Keratinocyte (primary cell): ENCODE measurements at regions not wholly inside any gene's neighbourhood (a gene's known extent, or its start where the extent isn't known, plus 50 kb on each side); places are given as distances from the start of the nearest gene placed in this dataset.

Source experiments
- DNase-seq: peaks from one replicate; pipeline ENCODE4 v3.0.0-alpha.2; 2011; ENCODE audit warnings: low read depth, missing footprints, low spot score
- FAIRE-seq: peaks from 2 replicates; lab custom pipeline; 2011; peaks lifted over from hg19 to GRCh38; lab: Jason Lieb, UNC
- H2AFZ ChIP-seq: 2 replicates; pipeline ENCODE4 v1.6.0; 2012; ENCODE audit warnings: low read length, control low read depth, inconsistent platforms; ENCODE audit not compliant: control insufficient read depth
- H3K27ac ChIP-seq: 2 replicates; pipeline ENCODE4 v1.5.1; 2011; ENCODE audit warnings: low read length; ENCODE audit not compliant: control insufficient read depth, insufficient read depth
- H3K27me3 ChIP-seq: 3 replicates; pipeline ENCODE4 v1.6.0; 2011; ENCODE audit warnings: low read length; ENCODE audit not compliant: control insufficient read depth, insufficient read depth; ENCODE audit errors: extremely low read depth
- H3K36me3 ChIP-seq, 2 experiments: 2 replicates in 1 of 2; 3 replicates in 1 of 2; pipeline ENCODE4 v1.5.1; 2011; ENCODE audit warnings: low read length in 2 of 2, mild to moderate bottlenecking in 1 of 2; ENCODE audit not compliant: control insufficient read depth in 2 of 2, insufficient read depth in 2 of 2; ENCODE audit errors: extremely low read depth in 1 of 2
- H3K4me1 ChIP-seq: 3 replicates; pipeline ENCODE4 v1.5.1; 2011; ENCODE audit warnings: low read length; ENCODE audit not compliant: control insufficient read depth, insufficient read depth; ENCODE audit errors: extremely low read depth
- H3K4me2 ChIP-seq: 3 replicates; pipeline ENCODE4 v1.6.0; 2011; ENCODE audit warnings: low read depth, low read length; ENCODE audit not compliant: control insufficient read depth, insufficient read depth; ENCODE audit errors: extremely low read depth
- H3K4me3 ChIP-seq, 3 experiments: fragments of 200-600 bp in 1 of 3; sonication (generic) in 1 of 3; 2 replicates in 2 of 3; 3 replicates in 1 of 3; pipeline ENCODE4 v1.5.1; 2011 to 2016; ENCODE audit warnings: low read length in 3 of 3, mild to moderate bottlenecking in 3 of 3, control low read depth in 2 of 3, inconsistent platforms in 1 of 3, low read depth in 1 of 3, mixed read lengths in 1 of 3, mixed run types in 1 of 3, moderate library complexity in 1 of 3; ENCODE audit not compliant: control insufficient read depth in 2 of 3, insufficient read depth in 2 of 3; ENCODE audit errors: extremely low read depth in 1 of 3
- H3K79me2 ChIP-seq: 2 replicates; pipeline ENCODE4 v1.6.0; 2012; ENCODE audit warnings: low read length; ENCODE audit not compliant: control insufficient read depth, insufficient read depth
- H3K9ac ChIP-seq: 3 replicates; pipeline ENCODE4 v1.6.0; 2011; ENCODE audit warnings: low read length; ENCODE audit not compliant: control insufficient read depth, insufficient read depth; ENCODE audit errors: extremely low read depth
- H3K9me1 ChIP-seq: 3 replicates; pipeline ENCODE4 v1.6.0; 2011; ENCODE audit warnings: low read length; ENCODE audit not compliant: control insufficient read depth, insufficient read depth; ENCODE audit errors: extremely low read depth
- H3K9me3 ChIP-seq: 2 replicates; pipeline ENCODE4 v1.5.1; 2012; ENCODE audit warnings: low read depth, low read length; ENCODE audit not compliant: control insufficient read depth
- H4K20me1 ChIP-seq: 3 replicates; pipeline ENCODE4 v1.6.0; 2011; ENCODE audit warnings: low read length; ENCODE audit not compliant: control insufficient read depth, insufficient read depth; ENCODE audit errors: extremely low read depth
- CTCF ChIP-seq, 3 experiments: IDR thresholded peaks in 1 of 3; conservative IDR thresholded peaks in 1 of 3; optimal IDR thresholded peaks in 1 of 3; 2 replicates in 2 of 3; 3 replicates in 1 of 3; pipeline versions ENCODE3 to v1.5.1; 2011; ENCODE audit warnings: low read length in 3 of 3, mild to moderate bottlenecking in 3 of 3, moderate library complexity in 2 of 3, control low read depth in 1 of 3, inconsistent platforms in 1 of 3; ENCODE audit not compliant: insufficient read depth in 2 of 3; ENCODE audit errors: extremely low read depth in 1 of 3
- EZH2 ChIP-seq: IDR thresholded peaks from one replicate; pipeline ENCODE4 v1.6.1; 2012; ENCODE audit warnings: inconsistent platforms, mild to moderate bottlenecking, low read length, moderate library complexity
- dilution Hi-C: fragments of 300-500 bp; cut with MboI; formaldehyde crosslinking; loops from one replicate; pipeline ENCODE4 v1.7.0; 2020; ENCODE audit warnings: low sequenced_read_pairs; ENCODE audit not compliant: extremely low pct_ligation_motif_present

GRCh38 chr13:58134525-58134924, 503.0 kb downstream of the PCDH17 start:
- peaks cover 2% of the 10 kb centered on the region for H3K9me3 ChIP-seq
- dilution Hi-C loops: no loop called here
- H2AFZ ChIP-seq: no peak overlapping the region
- FAIRE-seq (no peak), DNase-seq (no peak)
- no peaks in the 10 kb centered on the region for H3K9me1 ChIP-seq
- no peak for TF ChIP-seq CTCF (optimal IDR thresholded peaks at IDR 0.05 in 1 of 3, IDR thresholded peaks at IDR 0.05 in 1 of 3, conservative IDR thresholded peaks at IDR 0.05 in 1 of 3; ENCODE audit: extremely low read depth in 1 of 3, insufficient read depth in 2 of 3, low read length in 3 of 3)
- no peaks in the 10 kb centered on the region for H3K27me3 ChIP-seq
- no peak overlapping the region for H3K4me3 ChIP-seq
- H3K27ac ChIP-seq: no peak overlapping the region
- no peaks in the 10 kb centered on the region for H3K4me1 ChIP-seq
- no peak overlapping the region for H3K9ac ChIP-seq
- no peaks in the 10 kb centered on the region for H3K36me3 ChIP-seq
- H3K79me2 ChIP-seq: no peaks in the 10 kb centered on the region
- H4K20me1 ChIP-seq: no peaks in the 10 kb centered on the region
- no peak overlapping the region for H3K4me2 ChIP-seq

- H3K27me3 ChIP-seq: no peaks in the 10 kb centered on the region
- no peak for TF ChIP-seq EZH2
- no peak for TF ChIP-seq CTCF (optimal IDR thresholded peaks at IDR 0.05 in 1 of 3, IDR thresholded peaks at IDR 0.05 in 1 of 3, conservative IDR thresholded peaks at IDR 0.05 in 1 of 3; ENCODE audit: extremely low read depth in 1 of 3, insufficient read depth in 2 of 3, low read length in 3 of 3)
- H3K9me1 ChIP-seq: no peaks in the 10 kb centered on the region
- no peaks in the 10 kb centered on the region for H4K20me1 ChIP-seq
- H2AFZ ChIP-seq: no peak overlapping the region
- DNase-seq (no peak), FAIRE-seq (no peak)
- H3K27ac ChIP-seq: no peak overlapping the region
- no peak overlapping the region for H3K4me2 ChIP-seq
- no peak overlapping the region for H3K9ac ChIP-seq
- no peaks in the 10 kb centered on the region for H3K36me3 ChIP-seq
- no peaks in the 10 kb centered on the region for H3K9me3 ChIP-seq
- dilution Hi-C loops: no loop called here
- no peaks in the 10 kb centered on the region for H3K4me1 ChIP-seq
- H3K79me2 ChIP-seq: no peaks in the 10 kb centered on the region
- no peak overlapping the region for H3K4me3 ChIP-seq
Measured at GRCh38 chr13:58142952-58143351, 511.4 kb downstream of the PCDH17 start.
